H1 (cell line): ENCODE measurements at regions not wholly inside any gene's neighbourhood (a gene's known extent, or its start where the extent isn't known, plus 50 kb on each side); places are given as distances from the start of the nearest gene placed in this dataset.
A peak's percentile ranks its signal among the peaks of the same experiment; 100 is the strongest.

Experiments used
- CTCF ChIA-PET: fragments of 300-600 bp; sonication (Branson Sonifier 250); formaldehyde crosslinking; loops from one replicate; lab custom pipeline; 2021; ENCODE audit not compliant: partially characterized antibody; lab: Charles Lee
- POLR2A ChIA-PET: fragments of 300-600 bp; sonication (Branson Sonifier 250); formaldehyde crosslinking; loops from one replicate; lab custom pipeline; 2021; ENCODE audit warnings: inconsistent platforms; ENCODE audit not compliant: partially characterized antibody; lab: Charles Lee
- DNase-seq, 2 experiments: peaks; one replicate each; pipeline versions ENCODE4 v3.0.0 to v3.0.0-alpha.2; 2010 to 2022; ENCODE audit warnings: low spot score in 2 of 2, low read depth in 1 of 2, mixed read lengths in 1 of 2
- FAIRE-seq: peaks from 2 replicates; lab custom pipeline; 2011; peaks lifted over from hg19 to GRCh38; lab: Jason Lieb, UNC
- H2AFZ ChIP-seq: 2 replicates; pipeline ENCODE4 v1.8.1; 2012; ENCODE audit warnings: low read length, inconsistent platforms
- H2AK5ac ChIP-seq: 2 replicates; pipeline ENCODE4 v1.6.1; 2013; ENCODE audit warnings: low read depth, low read length
- H2BK120ac ChIP-seq: replicated peaks from 2 replicates; pipeline ENCODE3; 2013; ENCODE audit warnings: low read depth, low read length, inconsistent platforms
- H2BK12ac ChIP-seq: 2 replicates; pipeline ENCODE4 v1.6.1; 2013; ENCODE audit warnings: low read depth, low read length
- H2BK15ac ChIP-seq: 2 replicates; pipeline ENCODE4 v1.6.1; 2013; ENCODE audit warnings: low read length
- H2BK20ac ChIP-seq: 2 replicates; pipeline ENCODE4 v1.6.1; 2013; ENCODE audit warnings: low read length
- H2BK5ac ChIP-seq: 2 replicates; pipeline ENCODE4 v1.6.1; 2013; ENCODE audit warnings: low read depth, low read length
- H3K14ac ChIP-seq: 2 replicates; pipeline ENCODE4 v1.6.1; 2013; ENCODE audit warnings: inconsistent platforms; ENCODE audit not compliant: insufficient read length
- H3K18ac ChIP-seq: 2 replicates; pipeline ENCODE4 v1.6.1; 2013; ENCODE audit warnings: low read length; ENCODE audit errors: extremely low read depth
- H3K23ac ChIP-seq: 2 replicates; pipeline ENCODE4 v1.6.1; 2013; ENCODE audit warnings: inconsistent platforms; ENCODE audit not compliant: insufficient read length
- H3K23me2 ChIP-seq: 2 replicates; pipeline ENCODE4 v1.6.1; 2013; ENCODE audit warnings: low read depth, low read length
- H3K27ac ChIP-seq: 2 replicates; pipeline ENCODE4 v1.6.1; 2011; ENCODE audit warnings: low read depth, low read length, inconsistent platforms
- H3K27me3 ChIP-seq, 4 experiments: replicated peaks in 1 of 4; 1 replicate in 1 of 4; 2 replicates in 3 of 4; pipeline versions ENCODE4 v1.6.1 to v1.8.1; 2011 to 2013; ENCODE audit warnings: low read length in 3 of 4, mild to moderate bottlenecking in 3 of 4, inconsistent platforms in 2 of 4, mixed read lengths in 2 of 4, moderate library complexity in 1 of 4; ENCODE audit not compliant: control insufficient read depth in 3 of 4, insufficient read depth in 3 of 4; ENCODE audit errors: extremely low read depth in 1 of 4
- H3K36me3 ChIP-seq, 4 experiments: 2 replicates each; pipeline versions ENCODE4 v1.6.1 to v1.8.1; 2011 to 2013; ENCODE audit warnings: mild to moderate bottlenecking in 4 of 4, low read length in 3 of 4, moderate library complexity in 2 of 4, control low read depth in 1 of 4, inconsistent platforms in 1 of 4; ENCODE audit not compliant: insufficient read depth in 4 of 4, control insufficient read depth in 2 of 4
- H3K4ac ChIP-seq: replicated peaks from 2 replicates; pipeline ENCODE3; 2013; ENCODE audit warnings: low read length, low read depth, mixed read lengths, inconsistent platforms; ENCODE audit not compliant: insufficient read length
- H3K4me1 ChIP-seq, 4 experiments: replicated peaks in 1 of 4; 1 replicate in 1 of 4; 2 replicates in 3 of 4; pipeline versions ENCODE4 v1.6.1 to v1.8.1; 2011 to 2013; ENCODE audit warnings: low read length in 3 of 4, inconsistent platforms in 2 of 4, mixed read lengths in 1 of 4; ENCODE audit not compliant: insufficient read depth in 4 of 4, control insufficient read depth in 3 of 4
- H3K4me2 ChIP-seq, 2 experiments: 2 replicates each; pipeline versions ENCODE4 v1.6.1 to v1.8.1; 2011 to 2013; ENCODE audit warnings: low read depth in 2 of 2, low read length in 2 of 2, control low read depth in 1 of 2, inconsistent platforms in 1 of 2, mild to moderate bottlenecking in 1 of 2; ENCODE audit not compliant: insufficient read depth in 1 of 2
- H3K4me3 ChIP-seq, 4 experiments: fragments of 200-600, 300-600 bp in 1 of 4; sonication (generic), shearing (Covaris generic), sonication (Bioruptor Twin) in 1 of 4; 2 replicates each; pipeline versions ENCODE4 v1.5.1 to v1.8.1; 2011 to 2016; ENCODE audit warnings: low read length in 4 of 4, low read depth in 3 of 4, control low read depth in 2 of 4, inconsistent platforms in 2 of 4, mild to moderate bottlenecking in 2 of 4, mixed read lengths in 1 of 4, moderate library complexity in 1 of 4; ENCODE audit not compliant: insufficient read depth in 2 of 4; ENCODE audit errors: extremely low read depth in 1 of 4
- H3K56ac ChIP-seq: replicated peaks from 2 replicates; pipeline ENCODE3; 2013; ENCODE audit warnings: low read depth, mild to moderate bottlenecking, mixed read lengths, low read length, inconsistent platforms; ENCODE audit not compliant: insufficient read length
- H3K79me1 ChIP-seq: 2 replicates; pipeline ENCODE4 v1.6.1; 2013; ENCODE audit warnings: low read depth, low read length, control low read depth
- H3K79me2 ChIP-seq, 2 experiments: 2 replicates each; pipeline versions ENCODE4 v1.6.1 to v1.8.1; 2012 to 2013; ENCODE audit warnings: low read length in 2 of 2, mild to moderate bottlenecking in 2 of 2, inconsistent platforms in 1 of 2; ENCODE audit not compliant: insufficient read depth in 2 of 2, control insufficient read depth in 1 of 2
- H3K9ac ChIP-seq, 4 experiments: replicated peaks in 1 of 4; 1 replicate in 1 of 4; 2 replicates in 3 of 4; pipeline versions ENCODE4 v1.6.1 to v1.8.1; 2011 to 2013; ENCODE audit warnings: low read depth in 3 of 4, low read length in 3 of 4, control low read depth in 2 of 4, mild to moderate bottlenecking in 2 of 4, moderate library complexity in 2 of 4, inconsistent platforms in 1 of 4; ENCODE audit errors: extremely low read depth in 1 of 4
- H3K9me3 ChIP-seq, 2 experiments: 2 replicates each; pipeline versions ENCODE4 v1.6.1 to v1.8.1; 2012 to 2013; ENCODE audit warnings: mild to moderate bottlenecking in 2 of 2, moderate library complexity in 2 of 2, control low read depth in 1 of 2, inconsistent platforms in 1 of 2, low read depth in 1 of 2, low read length in 1 of 2, mixed read lengths in 1 of 2; ENCODE audit not compliant: insufficient read depth in 2 of 2
- H4K20me1 ChIP-seq, 2 experiments: replicated peaks in 1 of 2; 2 replicates each; pipeline versions ENCODE3 to v1.8.1; 2011 to 2013; ENCODE audit warnings: inconsistent platforms in 2 of 2, low read length in 2 of 2, mild to moderate bottlenecking in 1 of 2; ENCODE audit not compliant: insufficient read depth in 2 of 2, control insufficient read depth in 1 of 2
- H4K5ac ChIP-seq: 2 replicates; pipeline ENCODE4 v1.6.1; 2013; ENCODE audit warnings: low read length, low read depth, mixed read lengths, inconsistent platforms; ENCODE audit not compliant: insufficient read length
- H4K8ac ChIP-seq: 2 replicates; pipeline ENCODE4 v1.8.0; 2013; ENCODE audit warnings: mild to moderate bottlenecking, moderate library complexity, low read length, inconsistent platforms; ENCODE audit not compliant: insufficient read depth; ENCODE audit errors: extremely low read depth
- H4K91ac ChIP-seq: replicated peaks from 2 replicates; pipeline ENCODE3; 2013; ENCODE audit warnings: low read length, mixed read lengths, inconsistent platforms; ENCODE audit not compliant: insufficient read length
- BRCA1 ChIP-seq: IDR thresholded peaks from 2 replicates; pipeline ENCODE4 v1.6.1; 2012; ENCODE audit warnings: low read depth, low read length, improper control_type of control experiment
- CBX8 ChIP-seq: fragments of 300-800, 300-1000 bp; sonication (generic); IDR thresholded peaks from 2 replicates; pipeline ENCODE4 v1.7.1; 2016; ENCODE audit warnings: low read depth, low read length, borderline replicate concordance
- EP300 ChIP-seq, 2 experiments: IDR thresholded peaks; 1 replicate in 1 of 2; 2 replicates in 1 of 2; pipeline ENCODE4 v1.6.1; 2011 to 2012; ENCODE audit warnings: low read depth in 2 of 2, low read length in 2 of 2, mild to moderate bottlenecking in 2 of 2, borderline replicate concordance in 1 of 2, inconsistent platforms in 1 of 2, moderate library complexity in 1 of 2
- JUND ChIP-seq: IDR thresholded peaks from 2 replicates; pipeline ENCODE4 v1.6.1; 2011; ENCODE audit warnings: mild to moderate bottlenecking, improper control_type of control experiment, low read length
- RBBP5 ChIP-seq: IDR thresholded peaks from 2 replicates; pipeline ENCODE4 v1.7.1; 2012; ENCODE audit warnings: low read depth, mild to moderate bottlenecking, inconsistent platforms, low read length, moderate library complexity, borderline replicate concordance
- SIX5 ChIP-seq: IDR thresholded peaks from 2 replicates; pipeline ENCODE4 v1.6.1; 2011; ENCODE audit warnings: mild to moderate bottlenecking, low read depth, low read length
- WGBS, 2 experiments: shearing (Covaris generic) in 1 of 2; methylation state at CpG; one replicate each; pipeline versions ENCODE4 v1.1.6 to v1.1.7; 2013 to 2015; ENCODE audit warnings: low lambda C conversion rate in 2 of 2, mixed read lengths in 2 of 2, inconsistent platforms in 1 of 2, low coverage in 1 of 2, missing lambda C conversion rate in 1 of 2; ENCODE audit not compliant: insufficient replicate concordance in 2 of 2, insufficient coverage in 1 of 2, insufficient read length in 1 of 2; ENCODE audit errors: extremely low coverage in 1 of 2, missing lambda C conversion rate in 1 of 2; 5-methylcytosine and 5-hydroxymethylcytosine counted together

DNA sequence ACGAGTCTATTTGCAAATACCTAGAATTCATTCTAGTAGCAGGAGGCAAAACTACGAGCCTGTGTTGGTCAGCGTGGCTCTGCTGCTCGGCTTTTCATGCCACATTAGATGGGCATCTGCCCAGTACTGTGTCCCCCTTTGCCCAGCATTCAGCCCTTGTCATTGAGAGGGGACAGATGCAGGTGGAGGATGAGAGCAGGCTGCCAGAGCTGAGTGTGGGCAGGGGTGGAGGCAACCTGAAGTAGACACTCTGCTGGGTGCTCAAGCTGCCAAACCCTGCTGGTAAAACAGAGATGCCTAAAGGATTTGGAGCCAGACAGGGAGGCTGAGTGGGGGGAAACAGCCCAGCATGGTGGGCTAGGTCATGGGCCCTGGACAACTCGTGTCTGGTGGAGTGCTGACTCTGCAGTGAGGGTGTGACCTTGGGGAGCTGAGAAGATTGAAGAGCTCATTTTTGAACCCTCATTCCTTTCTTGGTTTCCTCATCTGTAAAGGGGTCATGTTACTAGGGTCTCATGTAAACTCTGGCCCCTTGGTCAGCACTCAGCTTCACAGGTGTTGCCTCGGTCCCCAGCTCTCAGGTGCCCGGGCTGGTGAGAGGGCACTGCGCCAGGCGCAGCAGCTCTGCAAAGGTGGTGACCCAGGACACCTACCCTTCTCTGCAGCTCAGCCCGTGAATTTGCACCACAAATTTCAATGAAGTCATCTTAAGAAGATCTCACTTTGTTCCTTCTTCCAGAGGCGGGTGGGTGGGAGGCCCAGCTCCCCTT, 64.2 kb upstream of the BHLHE23 start:
- Histone ChIP-seq H4K20me1 (no peaks in the 10 kb centered on the region), H4K91ac (no peak overlapping the region), H3K4me2 (no peak overlapping the region), H3K4me1 (peaks cover 0 to 6% (median 1%) of the 10 kb centered on the region in 4 experiments; a peak in 5 of 7 replicates), H3K4me3 (no peak overlapping the region), H3K79me1 (no peaks in the 10 kb centered on the region), H3K27me3 (peaks cover 9 to 26% (median 19%) of the 10 kb centered on the region in 4 experiments), H3K14ac (no peak overlapping the region), H3K18ac (no peak overlapping the region), H2BK5ac (no peak overlapping the region), H3K56ac (no peak overlapping the region), H4K5ac (no peak overlapping the region), H3K4ac (no peak overlapping the region), H2AFZ (no peak overlapping the region), H3K9ac (no peak overlapping the region), H3K27ac (no peak overlapping the region), H3K9me3 (no peaks in the 10 kb centered on the region; a peak in 1 of 4 replicates), H4K8ac (no peak overlapping the region), H2BK120ac (no peak overlapping the region), H3K36me3 (no peaks in the 10 kb centered on the region), H2BK20ac (no peak overlapping the region), H3K23me2 (peaks cover 3% of the 10 kb centered on the region; the same call in 1 of the 2 replicates), H3K23ac (no peak overlapping the region), H3K79me2 (no peaks in the 10 kb centered on the region), H2BK12ac (no peak overlapping the region), H2BK15ac (no peak overlapping the region), H2AK5ac (0 out of 2 replicates have a peak overlapping the region, but pooled peaks have one; percentile 28)
- WGBS, 2 experiments: 90% methylated on average over 11 of the region's 11 CpGs; no CpG with 5 or more reads in 1 of the 2 experiments
- FAIRE-seq (no peak), DNase-seq (no peak)
- ChIA-PET CTCF (interaction anchor here (0.6 to 1.6 kb wide), 7 partner anchors 11 to 143 kb away, joined by 3 to 7 read pairs (median 4); no protein-coding TSS in a partner anchor), POLR2A (interaction anchor here (1.1 kb wide), 2 partner anchors 10 to 17 kb away, joined by 4 read pairs; no protein-coding TSS in a partner anchor)
- TF ChIP-seq RBBP5 (no peak), EP300 (IDR thresholded peaks at IDR 0.05; ENCODE audit: borderline replicate concordance in 1 of 2, low read depth in 2 of 2, low read length in 2 of 2) (no peak), JUND (no peak), CBX8 (no peak), BRCA1 (no peak), SIX5 (no peak)
